Transverse colon (tissue), 4 donors: ENCODE measurements at regions not wholly inside any gene's neighbourhood (a gene's known extent, or its start where the extent isn't known, plus 50 kb on each side); places are given as distances from the start of the nearest gene placed in this dataset.

Experiments used
- DNase-seq: peaks from one replicate; pipeline ENCODE4 v3.0.0-alpha.2; 2019
- H3K27ac ChIP-seq, 4 donors: fragments of 200-600 bp; sonication (generic); 2 replicates each; pipeline ENCODE4 v1.5.1; 2016 to 2018; ENCODE audit warnings: inconsistent platforms in 4 of 4
- H3K27me3 ChIP-seq: fragments of 200-600 bp; sonication (generic); 2 replicates; pipeline ENCODE4 v1.5.1; 2017; ENCODE audit warnings: inconsistent platforms
- H3K36me3 ChIP-seq, 4 donors: fragments of 200-600 bp; sonication (generic); 2 replicates each; pipeline ENCODE4 v1.5.1; 2017 to 2019; ENCODE audit warnings: inconsistent platforms in 4 of 4
- H3K4me1 ChIP-seq, 4 donors: fragments of 200-600 bp; sonication (generic); 2 replicates each; pipeline ENCODE4 v1.5.1; 2017 to 2020; ENCODE audit warnings: inconsistent platforms in 4 of 4
- H3K4me3 ChIP-seq, 4 donors: fragments of 200-600 bp; sonication (generic); 1 replicate in 1 of 4; 2 replicates in 3 of 4; pipeline versions ENCODE4 v1.5.1 to v1.6.1; 2017 to 2019; ENCODE audit warnings: inconsistent platforms in 4 of 4
- H3K9me3 ChIP-seq, 2 donors: fragments of 200-600 bp; sonication (generic); 2 replicates each; pipeline ENCODE4 v1.5.1; 2017 to 2019; ENCODE audit warnings: inconsistent platforms in 2 of 2
- CTCF ChIP-seq, 5 experiments: fragments of 200-600 bp in 3 of 5; fragments of 450-650 bp in 2 of 5; sonication (generic) in 3 of 5; IDR thresholded peaks; 1 replicate in 2 of 5; 2 replicates in 3 of 5; pipeline ENCODE4 v1.5.1; 2016 to 2017; ENCODE audit warnings: antibody characterized with exemption in 5 of 5, inconsistent platforms in 3 of 5, mild to moderate bottlenecking in 2 of 5, moderate library complexity in 1 of 5
- EP300 ChIP-seq: sonication (generic); formaldehyde crosslinking; IDR thresholded peaks from one replicate; pipeline ENCODE4 v1.6.1; 2017; ENCODE audit warnings: antibody characterized with exemption, low read depth
- POLR2A ChIP-seq: fragments of 450-650 bp; IDR thresholded peaks from one replicate; pipeline ENCODE4 v1.6.1; 2016; ENCODE audit warnings: antibody characterized with exemption, mild to moderate bottlenecking, moderate library complexity
- POLR2AphosphoS5 ChIP-seq, 3 donors: sonication (generic); formaldehyde crosslinking; IDR thresholded peaks; one replicate each; pipeline ENCODE4 v1.6.1; 2016; ENCODE audit warnings: antibody characterized with exemption in 3 of 3
- WGBS, 2 donors: methylation state at CpG; one replicate each; pipeline ENCODE4 v1.1.5; 2018; ENCODE audit warnings: low coverage in 1 of 2; 5-methylcytosine and 5-hydroxymethylcytosine counted together
- in situ Hi-C, 4 donors: fragments of 200-750 bp; cut with MboI; loops; one replicate each; pipeline versions ENCODE4 v1.15.0 to v1.15.1; 2017; ENCODE audit warnings: low sequenced_read_pairs in 3 of 4, low pct_ligation_motif_present in 1 of 4, low pct_unique_long_range_greater_than_20kb in 1 of 4
- intact Hi-C: fragments of 100-400 bp; cut with DNase I; formaldehyde crosslinking; loops from one replicate; pipeline ENCODE4 v1.15.1; 2023; ENCODE audit warnings: low total_unique reads

GRCh38 chr16:66159987-66160386 lies 206.5 kb upstream of the CDH5 start:
- no peak overlapping the region for H3K27ac ChIP-seq
- intact Hi-C loops (no loop called here), in situ Hi-C loops (no loop called here)
- no peaks in the 10 kb centered on the region for H3K36me3 ChIP-seq
- no peak overlapping the region for H3K4me3 ChIP-seq
- DNase-seq, result no peak
- H3K4me1 ChIP-seq, result no peaks in the 10 kb centered on the region
- 48 to 71% methylated on average over 4 to 5 of the region's 5 CpGs for WGBS, 2 donors
- no peaks in the 10 kb centered on the region for H3K27me3 ChIP-seq
- no peaks in the 10 kb centered on the region for H3K9me3 ChIP-seq
- TF ChIP-seq EP300 (no peak), CTCF (IDR thresholded peaks at IDR 0.05) (no peak), POLR2AphosphoS5 (IDR thresholded peaks at IDR 0.05) (no peak), POLR2A (no peak)

GRCh38 chr16:66156538-66156937 lies 210.0 kb upstream of the CDH5 start:
- in situ Hi-C loops (no loop called here), intact Hi-C loops (no loop called here)
- H3K9me3 ChIP-seq, result no peaks in the 10 kb centered on the region
- TF ChIP-seq CTCF (IDR thresholded peaks at IDR 0.05) (no peak), EP300 (no peak), POLR2A (no peak), POLR2AphosphoS5 (IDR thresholded peaks at IDR 0.05) (no peak)
- DNase-seq, result no peak
- no peaks in the 10 kb centered on the region for H3K36me3 ChIP-seq
- H3K4me1 ChIP-seq, result no peaks in the 10 kb centered on the region
- no peak overlapping the region for H3K27ac ChIP-seq
- H3K27me3 ChIP-seq, result no peaks in the 10 kb centered on the region
- no peak overlapping the region for H3K4me3 ChIP-seq
- 88 to 100% methylated on average over 2 to 4 of the region's 4 CpGs for WGBS, 2 donors

GRCh38 chr16:66155933-66156332 lies 210.6 kb upstream of the CDH5 start:
- no peaks in the 10 kb centered on the region for H3K27me3 ChIP-seq
- in situ Hi-C loops (no loop called here), intact Hi-C loops (no loop called here)
- no peaks in the 10 kb centered on the region for H3K36me3 ChIP-seq
- TF ChIP-seq POLR2AphosphoS5 (IDR thresholded peaks at IDR 0.05), result no peak
- no peak for TF ChIP-seq CTCF (IDR thresholded peaks at IDR 0.05)
- TF ChIP-seq EP300, result no peak
- no peak for TF ChIP-seq POLR2A
- no peak overlapping the region for H3K27ac ChIP-seq
- no peak overlapping the region for H3K4me3 ChIP-seq
- DNase-seq, result no peak
- WGBS, 2 donors, result 20 to 72% methylated on average over 1 to 4 of the region's 4 CpGs
- H3K4me1 ChIP-seq, result peaks cover 0 to 5% (median 0%) of the 10 kb centered on the region in 4 donors
- H3K9me3 ChIP-seq, result no peaks in the 10 kb centered on the region

GRCh38 chr16:66154801-66155200 lies 211.7 kb upstream of the CDH5 start:
- intact Hi-C loops, result no loop called here
- Histone ChIP-seq H3K9me3 (no peaks in the 10 kb centered on the region), H3K27me3 (no peaks in the 10 kb centered on the region), H3K27ac (no peak overlapping the region), H3K4me3 (no peak overlapping the region), H3K36me3 (no peaks in the 10 kb centered on the region), H3K4me1 (peaks cover 0 to 5% (median 0%) of the 10 kb centered on the region in 4 donors)
- 69% methylated on average over 5 to 8 of the region's 8 CpGs for WGBS, 2 donors
- TF ChIP-seq POLR2AphosphoS5 (IDR thresholded peaks at IDR 0.05), result no peak
- no peak for TF ChIP-seq EP300
- TF ChIP-seq POLR2A, result no peak
- no peak for TF ChIP-seq CTCF (IDR thresholded peaks at IDR 0.05)
- no peak for DNase-seq
- in situ Hi-C loops, result no loop called here
